ENCODE measurements at regions not wholly inside any gene's neighbourhood (a gene's known extent, or its start where the extent isn't known, plus 50 kb on each side); places are given as distances from the start of the nearest gene placed in this dataset.

DNA sequence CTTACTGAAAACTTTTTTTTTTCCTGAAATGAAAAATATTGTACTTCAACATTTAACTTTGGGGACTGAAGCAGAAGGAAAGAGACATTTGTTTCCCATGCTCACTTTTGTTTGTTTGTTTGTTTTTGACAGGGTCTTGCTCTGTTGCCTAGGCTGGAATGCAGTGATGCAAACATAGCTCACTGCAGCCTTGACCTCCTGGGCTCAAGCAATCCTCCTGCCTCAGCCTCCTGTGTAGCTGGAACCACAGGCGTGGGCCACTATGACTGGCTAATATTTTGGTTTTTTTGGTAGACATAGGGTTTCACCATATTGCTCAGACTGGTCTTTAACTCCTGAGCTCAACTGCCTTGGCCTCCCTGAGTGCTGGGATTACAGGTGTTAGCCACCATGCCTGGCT is 70.9 kb upstream of the SPTBN1 start:
- Histone ChIP-seq H3F3A (replicated peaks; ENCODE audit: insufficient read depth) (no peaks in the 10 kb centered on the region), H3K36me3 (replicated peaks in 1 of 2; ENCODE audit: control insufficient read depth in 1 of 2, insufficient read depth in 2 of 2, low read length in 1 of 2) (no peaks in the 10 kb centered on the region), H3K27me3 (ENCODE audit: insufficient read depth) (no peaks in the 10 kb centered on the region), H3K27ac (ENCODE audit: low read depth in 2 of 2, low read length in 1 of 2) (no peak overlapping the region), H2AFZ (ENCODE audit: low read depth) (no peak overlapping the region), H3K4me3 (ENCODE audit: low read depth in 2 of 2, low read length in 1 of 2) (no peak overlapping the region), H4K20me1 (ENCODE audit: insufficient read depth) (no peaks in the 10 kb centered on the region), H3K9me2 (no peaks in the 10 kb centered on the region), H3K9me3 (no peaks in the 10 kb centered on the region), H3K4me2 (no peak overlapping the region), H3K9ac (no peak overlapping the region), H3K4me1 (ENCODE audit: control insufficient read depth in 1 of 2, insufficient read depth in 2 of 2, low read depth in 1 of 2, low read length in 1 of 2) (no peaks in the 10 kb centered on the region; a peak in 1 of 4 replicates), H3K79me2 (ENCODE audit: insufficient read depth) (no peaks in the 10 kb centered on the region)
- POLR2A ChIA-PET, result no interaction called here
- CTCF ChIA-PET, result interaction anchor here (0.8 to 0.9 kb wide), 2 partner anchors 10 to 25 kb away, joined by 3 read pairs; no protein-coding TSS in a partner anchor
- 80% methylated on average over 1 of the region's 1 CpG for WGBS (ENCODE audit: low lambda C conversion rate)
- TF ChIP-seq EZH2phosphoT487 (IDR thresholded peaks at IDR 0.05; ENCODE audit: borderline replicate concordance, low read depth) (no peak), GABPA (IDR thresholded peaks at IDR 0.05; ENCODE audit: low read depth) (no peak), RXRA (IDR thresholded peaks at IDR 0.05; ENCODE audit: borderline replicate concordance, low read depth) (no peak), POLR2AphosphoS5 (IDR thresholded peaks at IDR 0.05; ENCODE audit: low read depth, low read length) (no peak), JUND (IDR thresholded peaks at IDR 0.05) (no peak), MEF2A (IDR thresholded peaks at IDR 0.05; ENCODE audit: borderline replicate concordance, low read depth) (no peak), RCOR1 (IDR thresholded peaks at IDR 0.05; ENCODE audit: low read length) (no peak), GATA2 (CRISPR knock-in tag; IDR thresholded peaks at IDR 0.05) (no peak), MXI1 (IDR thresholded peaks at IDR 0.05; ENCODE audit: low read depth, low read length) (no peak), FOSL2 (IDR thresholded peaks at IDR 0.05; ENCODE audit: borderline replicate concordance, low read depth) (no peak), SIN3A (IDR thresholded peaks at IDR 0.05; ENCODE audit: borderline replicate concordance, low read depth, low read length) (no peak), FOXM1 (IDR thresholded peaks at IDR 0.05; ENCODE audit: low read depth) (no peak), TEAD4 (IDR thresholded peaks at IDR 0.05; ENCODE audit: borderline replicate concordance, insufficient read depth) (no peak), CHD2 (IDR thresholded peaks at IDR 0.05; ENCODE audit: low read length, partially characterized antibody) (no peak)
- TF ChIP-seq, protein P1, sequence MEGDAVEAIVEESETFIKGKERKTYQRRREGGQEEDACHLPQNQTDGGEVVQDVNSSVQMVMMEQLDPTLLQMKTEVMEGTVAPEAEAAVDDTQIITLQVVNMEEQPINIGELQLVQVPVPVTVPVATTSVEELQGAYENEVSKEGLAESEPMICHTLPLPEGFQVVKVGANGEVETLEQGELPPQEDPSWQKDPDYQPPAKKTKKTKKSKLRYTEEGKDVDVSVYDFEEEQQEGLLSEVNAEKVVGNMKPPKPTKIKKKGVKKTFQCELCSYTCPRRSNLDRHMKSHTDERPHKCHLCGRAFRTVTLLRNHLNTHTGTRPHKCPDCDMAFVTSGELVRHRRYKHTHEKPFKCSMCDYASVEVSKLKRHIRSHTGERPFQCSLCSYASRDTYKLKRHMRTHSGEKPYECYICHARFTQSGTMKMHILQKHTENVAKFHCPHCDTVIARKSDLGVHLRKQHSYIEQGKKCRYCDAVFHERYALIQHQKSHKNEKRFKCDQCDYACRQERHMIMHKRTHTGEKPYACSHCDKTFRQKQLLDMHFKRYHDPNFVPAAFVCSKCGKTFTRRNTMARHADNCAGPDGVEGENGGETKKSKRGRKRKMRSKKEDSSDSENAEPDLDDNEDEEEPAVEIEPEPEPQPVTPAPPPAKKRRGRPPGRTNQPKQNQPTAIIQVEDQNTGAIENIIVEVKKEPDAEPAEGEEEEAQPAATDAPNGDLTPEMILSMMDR (IDR thresholded peaks at IDR 0.05), result no peak
- TF ChIP-seq, protein P2, sequence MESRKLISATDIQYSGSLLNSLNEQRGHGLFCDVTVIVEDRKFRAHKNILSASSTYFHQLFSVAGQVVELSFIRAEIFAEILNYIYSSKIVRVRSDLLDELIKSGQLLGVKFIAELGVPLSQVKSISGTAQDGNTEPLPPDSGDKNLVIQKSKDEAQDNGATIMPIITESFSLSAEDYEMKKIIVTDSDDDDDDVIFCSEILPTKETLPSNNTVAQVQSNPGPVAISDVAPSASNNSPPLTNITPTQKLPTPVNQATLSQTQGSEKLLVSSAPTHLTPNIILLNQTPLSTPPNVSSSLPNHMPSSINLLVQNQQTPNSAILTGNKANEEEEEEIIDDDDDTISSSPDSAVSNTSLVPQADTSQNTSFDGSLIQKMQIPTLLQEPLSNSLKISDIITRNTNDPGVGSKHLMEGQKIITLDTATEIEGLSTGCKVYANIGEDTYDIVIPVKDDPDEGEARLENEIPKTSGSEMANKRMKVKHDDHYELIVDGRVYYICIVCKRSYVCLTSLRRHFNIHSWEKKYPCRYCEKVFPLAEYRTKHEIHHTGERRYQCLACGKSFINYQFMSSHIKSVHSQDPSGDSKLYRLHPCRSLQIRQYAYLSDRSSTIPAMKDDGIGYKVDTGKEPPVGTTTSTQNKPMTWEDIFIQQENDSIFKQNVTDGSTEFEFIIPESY (IDR thresholded peaks at IDR 0.05; ENCODE audit: borderline replicate concordance, low read depth), result no peak
- TF ChIP-seq, protein P3, sequence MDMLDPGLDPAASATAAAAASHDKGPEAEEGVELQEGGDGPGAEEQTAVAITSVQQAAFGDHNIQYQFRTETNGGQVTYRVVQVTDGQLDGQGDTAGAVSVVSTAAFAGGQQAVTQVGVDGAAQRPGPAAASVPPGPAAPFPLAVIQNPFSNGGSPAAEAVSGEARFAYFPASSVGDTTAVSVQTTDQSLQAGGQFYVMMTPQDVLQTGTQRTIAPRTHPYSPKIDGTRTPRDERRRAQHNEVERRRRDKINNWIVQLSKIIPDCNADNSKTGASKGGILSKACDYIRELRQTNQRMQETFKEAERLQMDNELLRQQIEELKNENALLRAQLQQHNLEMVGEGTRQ (IDR thresholded peaks at IDR 0.05; ENCODE audit: borderline replicate concordance, low read depth, low read length), result no peak
- TF ChIP-seq, protein P4, sequence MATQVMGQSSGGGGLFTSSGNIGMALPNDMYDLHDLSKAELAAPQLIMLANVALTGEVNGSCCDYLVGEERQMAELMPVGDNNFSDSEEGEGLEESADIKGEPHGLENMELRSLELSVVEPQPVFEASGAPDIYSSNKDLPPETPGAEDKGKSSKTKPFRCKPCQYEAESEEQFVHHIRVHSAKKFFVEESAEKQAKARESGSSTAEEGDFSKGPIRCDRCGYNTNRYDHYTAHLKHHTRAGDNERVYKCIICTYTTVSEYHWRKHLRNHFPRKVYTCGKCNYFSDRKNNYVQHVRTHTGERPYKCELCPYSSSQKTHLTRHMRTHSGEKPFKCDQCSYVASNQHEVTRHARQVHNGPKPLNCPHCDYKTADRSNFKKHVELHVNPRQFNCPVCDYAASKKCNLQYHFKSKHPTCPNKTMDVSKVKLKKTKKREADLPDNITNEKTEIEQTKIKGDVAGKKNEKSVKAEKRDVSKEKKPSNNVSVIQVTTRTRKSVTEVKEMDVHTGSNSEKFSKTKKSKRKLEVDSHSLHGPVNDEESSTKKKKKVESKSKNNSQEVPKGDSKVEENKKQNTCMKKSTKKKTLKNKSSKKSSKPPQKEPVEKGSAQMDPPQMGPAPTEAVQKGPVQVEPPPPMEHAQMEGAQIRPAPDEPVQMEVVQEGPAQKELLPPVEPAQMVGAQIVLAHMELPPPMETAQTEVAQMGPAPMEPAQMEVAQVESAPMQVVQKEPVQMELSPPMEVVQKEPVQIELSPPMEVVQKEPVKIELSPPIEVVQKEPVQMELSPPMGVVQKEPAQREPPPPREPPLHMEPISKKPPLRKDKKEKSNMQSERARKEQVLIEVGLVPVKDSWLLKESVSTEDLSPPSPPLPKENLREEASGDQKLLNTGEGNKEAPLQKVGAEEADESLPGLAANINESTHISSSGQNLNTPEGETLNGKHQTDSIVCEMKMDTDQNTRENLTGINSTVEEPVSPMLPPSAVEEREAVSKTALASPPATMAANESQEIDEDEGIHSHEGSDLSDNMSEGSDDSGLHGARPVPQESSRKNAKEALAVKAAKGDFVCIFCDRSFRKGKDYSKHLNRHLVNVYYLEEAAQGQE (IDR thresholded peaks at IDR 0.05; ENCODE audit: low read depth, low read length), result no peak
- TF ChIP-seq, protein P5, sequence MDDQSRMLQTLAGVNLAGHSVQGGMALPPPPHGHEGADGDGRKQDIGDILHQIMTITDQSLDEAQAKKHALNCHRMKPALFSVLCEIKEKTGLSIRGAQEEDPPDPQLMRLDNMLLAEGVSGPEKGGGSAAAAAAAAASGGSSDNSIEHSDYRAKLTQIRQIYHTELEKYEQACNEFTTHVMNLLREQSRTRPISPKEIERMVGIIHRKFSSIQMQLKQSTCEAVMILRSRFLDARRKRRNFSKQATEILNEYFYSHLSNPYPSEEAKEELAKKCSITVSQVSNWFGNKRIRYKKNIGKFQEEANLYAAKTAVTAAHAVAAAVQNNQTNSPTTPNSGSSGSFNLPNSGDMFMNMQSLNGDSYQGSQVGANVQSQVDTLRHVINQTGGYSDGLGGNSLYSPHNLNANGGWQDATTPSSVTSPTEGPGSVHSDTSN (IDR thresholded peaks at IDR 0.05), result no peak
- TF ChIP-seq, protein P6, sequence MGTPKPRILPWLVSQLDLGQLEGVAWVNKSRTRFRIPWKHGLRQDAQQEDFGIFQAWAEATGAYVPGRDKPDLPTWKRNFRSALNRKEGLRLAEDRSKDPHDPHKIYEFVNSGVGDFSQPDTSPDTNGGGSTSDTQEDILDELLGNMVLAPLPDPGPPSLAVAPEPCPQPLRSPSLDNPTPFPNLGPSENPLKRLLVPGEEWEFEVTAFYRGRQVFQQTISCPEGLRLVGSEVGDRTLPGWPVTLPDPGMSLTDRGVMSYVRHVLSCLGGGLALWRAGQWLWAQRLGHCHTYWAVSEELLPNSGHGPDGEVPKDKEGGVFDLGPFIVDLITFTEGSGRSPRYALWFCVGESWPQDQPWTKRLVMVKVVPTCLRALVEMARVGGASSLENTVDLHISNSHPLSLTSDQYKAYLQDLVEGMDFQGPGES (IDR thresholded peaks at IDR 0.05; ENCODE audit: low read depth, low read length), result no peak
- no peak for DNase-seq
